ENCODE measurements at regions not wholly inside any gene's neighbourhood (a gene's known extent, or its start where the extent isn't known, plus 50 kb on each side); places are given as distances from the start of the nearest gene placed in this dataset.
"Not testable (repeated sequence)": the region's sequence is repeated elsewhere in the genome, so short reads cannot be mapped to it uniquely, and the experiment has no call there.

DNA sequence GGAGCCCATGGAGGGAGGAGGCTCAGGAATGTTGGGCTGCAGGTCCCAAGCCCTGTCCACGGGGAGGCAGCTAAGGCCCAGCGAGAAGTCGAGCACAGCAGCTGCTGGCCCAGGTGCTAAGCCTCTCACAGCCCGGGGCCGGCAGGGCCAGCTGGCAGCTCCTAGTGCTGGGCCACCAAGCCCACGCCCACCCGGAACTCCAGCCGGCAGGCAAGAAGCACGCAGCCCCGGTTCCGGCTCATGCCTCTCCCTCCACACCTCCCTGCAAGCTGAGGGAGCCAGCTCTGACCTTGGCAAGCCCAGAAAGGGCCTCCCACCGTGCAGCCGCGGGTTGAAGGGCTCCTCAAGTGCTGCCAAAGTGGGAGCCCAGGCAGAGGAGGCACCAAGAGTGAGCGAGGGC, 121.3 kb upstream of the HMX1 start:
- not testable (repeated sequence) for H2BK5ac ChIP-seq (ENCODE audit: low read depth, low read length, poor library complexity); H2BK12ac ChIP-seq (ENCODE audit: low read length); H3K27ac ChIP-seq (ENCODE audit: low read depth, low read length); H2AFZ ChIP-seq (ENCODE audit: insufficient read depth, low read length, poor library complexity); H3K4me2 ChIP-seq (ENCODE audit: low read length); H3K23ac ChIP-seq (ENCODE audit: low read length); H3K79me2 ChIP-seq (ENCODE audit: control insufficient read depth, insufficient read depth, low read length, poor library complexity); H2BK120ac ChIP-seq (ENCODE audit: insufficient read depth, low read length, poor library complexity); DNase-seq; H3K9ac ChIP-seq (ENCODE audit: low read length); H2AK5ac ChIP-seq (ENCODE audit: low read length); H4K91ac ChIP-seq (ENCODE audit: low read depth, low read length); H3K4me1 ChIP-seq (ENCODE audit: control insufficient read depth in 1 of 2, insufficient read depth in 2 of 2, low read length in 2 of 2); H3K4ac ChIP-seq (ENCODE audit: low read depth, low read length); H3K79me1 ChIP-seq (ENCODE audit: low read length); H4K12ac ChIP-seq (ENCODE audit: low read depth, low read length); H3K18ac ChIP-seq (ENCODE audit: low read length); H3K27me3 ChIP-seq (ENCODE audit: insufficient read depth, low read length); H3K9me3 ChIP-seq (ENCODE audit: insufficient read depth, low read depth, low read length); H3K4me3 ChIP-seq (ENCODE audit: low read depth, low read length); H3K14ac ChIP-seq (ENCODE audit: low read length); H4K8ac ChIP-seq (ENCODE audit: low read depth, low read length); H3K36me3 ChIP-seq (ENCODE audit: control insufficient read depth in 1 of 2, insufficient read depth in 2 of 2, low read length in 2 of 2)
- no CpG with 5 or more reads among the region's 15 CpGs for WGBS (ENCODE audit: extremely low coverage, insufficient coverage, insufficient read length)

DNA sequence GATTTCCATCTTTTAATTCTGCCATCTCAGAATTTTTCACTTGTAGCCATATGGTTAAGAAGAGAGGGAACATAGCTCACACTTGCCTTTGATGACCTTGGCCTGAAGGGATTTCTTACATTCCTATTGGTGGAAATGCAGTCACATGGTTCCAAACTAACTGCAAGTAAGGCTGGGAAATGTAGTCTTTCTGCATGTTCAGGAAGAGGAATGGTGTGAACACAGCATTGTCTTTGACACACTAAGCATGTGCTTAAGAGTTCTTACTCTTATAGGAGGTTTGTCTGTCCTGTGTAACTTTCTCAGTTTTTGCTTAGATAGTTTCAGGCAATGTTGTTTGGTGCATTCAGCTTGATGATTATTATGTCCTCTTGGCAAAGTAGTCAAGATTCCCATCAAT, 119.8 kb upstream of the HMX1 start:
- H3K27ac ChIP-seq (ENCODE audit: low read depth, low read length); H3K9me3 ChIP-seq (ENCODE audit: insufficient read depth, low read depth, low read length); H4K91ac ChIP-seq (ENCODE audit: low read depth, low read length); H3K9ac ChIP-seq (ENCODE audit: low read length); H3K27me3 ChIP-seq (ENCODE audit: insufficient read depth, low read length); H3K4ac ChIP-seq (ENCODE audit: low read depth, low read length); H2AFZ ChIP-seq (ENCODE audit: insufficient read depth, low read length, poor library complexity); H3K14ac ChIP-seq (ENCODE audit: low read length); H3K4me2 ChIP-seq (ENCODE audit: low read length); H4K8ac ChIP-seq (ENCODE audit: low read depth, low read length); H2BK5ac ChIP-seq (ENCODE audit: low read depth, low read length, poor library complexity); H3K79me1 ChIP-seq (ENCODE audit: low read length); H3K4me1 ChIP-seq (ENCODE audit: control insufficient read depth in 1 of 2, insufficient read depth in 2 of 2, low read length in 2 of 2); H3K18ac ChIP-seq (ENCODE audit: low read length); H2BK120ac ChIP-seq (ENCODE audit: insufficient read depth, low read length, poor library complexity); H2BK12ac ChIP-seq (ENCODE audit: low read length); H3K23ac ChIP-seq (ENCODE audit: low read length); H4K12ac ChIP-seq (ENCODE audit: low read depth, low read length); H3K4me3 ChIP-seq (ENCODE audit: low read depth, low read length); H3K36me3 ChIP-seq (ENCODE audit: control insufficient read depth in 1 of 2, insufficient read depth in 2 of 2, low read length in 2 of 2); H3K79me2 ChIP-seq (ENCODE audit: control insufficient read depth, insufficient read depth, low read length, poor library complexity); H2AK5ac ChIP-seq (ENCODE audit: low read length): not testable (repeated sequence)
- DNase-seq = peak in 1 of 2 donors; percentile 1

DNA sequence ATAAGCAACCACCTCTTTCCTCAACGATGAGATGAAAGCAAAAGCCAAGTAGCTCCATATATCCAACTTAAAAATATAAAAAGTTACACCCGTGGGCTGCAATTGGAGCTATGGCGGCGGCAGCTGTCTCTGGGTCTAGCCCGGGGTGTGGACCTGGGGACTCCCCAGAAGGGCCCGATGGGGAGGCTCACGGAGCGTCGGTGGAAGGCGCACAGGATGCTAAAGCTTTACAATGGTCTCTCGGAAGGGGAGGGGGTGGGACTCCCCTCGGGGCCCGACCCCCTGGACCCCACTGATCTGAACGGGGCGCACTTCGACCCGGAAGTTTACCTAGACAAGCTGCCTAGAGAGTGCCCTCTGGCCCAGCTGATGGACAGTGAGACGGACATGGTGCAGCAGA, 118.7 kb upstream of the HMX1 start:
- not testable (repeated sequence) for H3K4me2 ChIP-seq (ENCODE audit: low read length); H3K23ac ChIP-seq (ENCODE audit: low read length); H3K14ac ChIP-seq (ENCODE audit: low read length); H3K36me3 ChIP-seq (ENCODE audit: control insufficient read depth in 1 of 2, insufficient read depth in 2 of 2, low read length in 2 of 2); H4K8ac ChIP-seq (ENCODE audit: low read depth, low read length); H3K4ac ChIP-seq (ENCODE audit: low read depth, low read length); H3K4me3 ChIP-seq (ENCODE audit: low read depth, low read length); H2BK12ac ChIP-seq (ENCODE audit: low read length); H3K4me1 ChIP-seq (ENCODE audit: control insufficient read depth in 1 of 2, insufficient read depth in 2 of 2, low read length in 2 of 2); H3K79me2 ChIP-seq (ENCODE audit: control insufficient read depth, insufficient read depth, low read length, poor library complexity); H3K79me1 ChIP-seq (ENCODE audit: low read length); H2BK120ac ChIP-seq (ENCODE audit: insufficient read depth, low read length, poor library complexity); H3K18ac ChIP-seq (ENCODE audit: low read length); H2AK5ac ChIP-seq (ENCODE audit: low read length); H2AFZ ChIP-seq (ENCODE audit: insufficient read depth, low read length, poor library complexity); DNase-seq; H4K12ac ChIP-seq (ENCODE audit: low read depth, low read length); H3K9me3 ChIP-seq (ENCODE audit: insufficient read depth, low read depth, low read length); H3K9ac ChIP-seq (ENCODE audit: low read length); H3K27me3 ChIP-seq (ENCODE audit: insufficient read depth, low read length); H3K27ac ChIP-seq (ENCODE audit: low read depth, low read length); H4K91ac ChIP-seq (ENCODE audit: low read depth, low read length); H2BK5ac ChIP-seq (ENCODE audit: low read depth, low read length, poor library complexity)
- WGBS (ENCODE audit: extremely low coverage, insufficient coverage, insufficient read length) = no CpG with 5 or more reads among the region's 18 CpGs

DNA sequence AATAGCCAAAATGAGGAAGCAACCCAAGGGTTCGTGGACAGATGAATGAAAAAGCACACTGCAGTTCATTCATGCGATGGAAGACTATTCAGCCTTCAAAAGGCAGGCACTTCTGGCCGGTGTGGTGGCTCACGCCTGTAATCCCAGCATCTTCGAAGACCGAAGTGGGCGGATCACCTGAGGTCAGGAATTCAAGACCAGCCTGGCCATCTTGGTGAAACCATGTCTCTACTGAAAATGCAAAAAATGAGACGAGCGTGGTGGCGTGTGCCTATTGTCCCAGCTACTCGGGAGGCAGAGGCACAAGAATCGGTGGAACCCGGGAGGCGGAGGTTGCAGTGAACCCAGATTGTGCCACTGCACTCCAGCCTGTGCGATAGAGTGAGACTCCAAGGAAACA, 114.1 kb upstream of the HMX1 start:
- H2AFZ ChIP-seq (ENCODE audit: insufficient read depth, low read length, poor library complexity); H3K14ac ChIP-seq (ENCODE audit: low read length); H2BK5ac ChIP-seq (ENCODE audit: low read depth, low read length, poor library complexity); H3K9me3 ChIP-seq (ENCODE audit: insufficient read depth, low read depth, low read length); H3K36me3 ChIP-seq (ENCODE audit: control insufficient read depth in 1 of 2, insufficient read depth in 2 of 2, low read length in 2 of 2); H3K79me1 ChIP-seq (ENCODE audit: low read length); H3K9ac ChIP-seq (ENCODE audit: low read length); H3K27ac ChIP-seq (ENCODE audit: low read depth, low read length); H3K79me2 ChIP-seq (ENCODE audit: control insufficient read depth, insufficient read depth, low read length, poor library complexity); H3K4me2 ChIP-seq (ENCODE audit: low read length); H2AK5ac ChIP-seq (ENCODE audit: low read length); H3K4ac ChIP-seq (ENCODE audit: low read depth, low read length); H2BK120ac ChIP-seq (ENCODE audit: insufficient read depth, low read length, poor library complexity); H4K8ac ChIP-seq (ENCODE audit: low read depth, low read length); H3K23ac ChIP-seq (ENCODE audit: low read length); H3K4me1 ChIP-seq (ENCODE audit: control insufficient read depth in 1 of 2, insufficient read depth in 2 of 2, low read length in 2 of 2); H4K91ac ChIP-seq (ENCODE audit: low read depth, low read length); H3K27me3 ChIP-seq (ENCODE audit: insufficient read depth, low read length); H4K12ac ChIP-seq (ENCODE audit: low read depth, low read length); DNase-seq; H3K18ac ChIP-seq (ENCODE audit: low read length); H3K4me3 ChIP-seq (ENCODE audit: low read depth, low read length); H2BK12ac ChIP-seq (ENCODE audit: low read length): not testable (repeated sequence)
- no CpG with 5 or more reads among the region's 15 CpGs for WGBS (ENCODE audit: extremely low coverage, insufficient coverage, insufficient read length)

DNA sequence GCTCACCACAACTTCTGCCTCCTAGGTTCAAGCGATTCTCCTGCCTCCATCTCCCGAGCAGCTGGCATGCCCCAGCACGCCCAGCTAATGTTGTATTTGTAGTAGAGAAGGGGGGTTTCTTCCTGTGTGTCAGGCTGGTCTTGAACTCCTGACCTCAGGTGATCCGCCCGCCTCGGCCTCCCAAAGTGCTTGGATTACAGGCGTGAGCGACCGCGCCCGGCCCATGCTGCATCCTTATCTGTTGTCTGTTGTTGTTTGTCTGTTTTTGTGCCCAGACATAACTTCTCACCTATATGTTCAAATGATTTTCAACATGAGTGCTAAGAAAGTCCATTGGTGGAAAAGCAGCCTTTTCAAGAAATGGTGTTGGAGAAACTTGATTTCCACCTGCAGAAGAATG, 113.0 kb upstream of the HMX1 start:
- not testable (repeated sequence) for H2BK5ac ChIP-seq (ENCODE audit: low read depth, low read length, poor library complexity); H3K9ac ChIP-seq (ENCODE audit: low read length); H2AFZ ChIP-seq (ENCODE audit: insufficient read depth, low read length, poor library complexity); H3K23ac ChIP-seq (ENCODE audit: low read length); H3K4me3 ChIP-seq (ENCODE audit: low read depth, low read length); H2BK120ac ChIP-seq (ENCODE audit: insufficient read depth, low read length, poor library complexity); H3K9me3 ChIP-seq (ENCODE audit: insufficient read depth, low read depth, low read length); H3K27me3 ChIP-seq (ENCODE audit: insufficient read depth, low read length); H3K4me2 ChIP-seq (ENCODE audit: low read length); H3K27ac ChIP-seq (ENCODE audit: low read depth, low read length); H2AK5ac ChIP-seq (ENCODE audit: low read length); DNase-seq; H3K4me1 ChIP-seq (ENCODE audit: control insufficient read depth in 1 of 2, insufficient read depth in 2 of 2, low read length in 2 of 2); H3K79me1 ChIP-seq (ENCODE audit: low read length); H3K14ac ChIP-seq (ENCODE audit: low read length); H2BK12ac ChIP-seq (ENCODE audit: low read length); H3K4ac ChIP-seq (ENCODE audit: low read depth, low read length); H3K79me2 ChIP-seq (ENCODE audit: control insufficient read depth, insufficient read depth, low read length, poor library complexity); H3K36me3 ChIP-seq (ENCODE audit: control insufficient read depth in 1 of 2, insufficient read depth in 2 of 2, low read length in 2 of 2); H4K91ac ChIP-seq (ENCODE audit: low read depth, low read length); H4K12ac ChIP-seq (ENCODE audit: low read depth, low read length); H4K8ac ChIP-seq (ENCODE audit: low read depth, low read length); H3K18ac ChIP-seq (ENCODE audit: low read length)
- WGBS (ENCODE audit: extremely low coverage, insufficient coverage, insufficient read length) = no CpG with 5 or more reads among the region's 11 CpGs

Measured in trophoblast cell (in vitro differentiated cells and primary cell).